Neural cell (in vitro differentiated cells): ENCODE measurements at regions not wholly inside any gene's neighbourhood (a gene's known extent, or its start where the extent isn't known, plus 50 kb on each side); places are given as distances from the start of the nearest gene placed in this dataset.
"Not testable (repeated sequence)": the region's sequence is repeated elsewhere in the genome, so short reads cannot be mapped to it uniquely, and the experiment has no call there.

ENCODE experiments used
- H2AFZ ChIP-seq: fragments of 200-600, 300-800 bp; sonication (generic), shearing (Covaris generic); 2 replicates; pipeline ENCODE4 v1.6.0; 2014; ENCODE audit warnings: low read depth, mild to moderate bottlenecking, antibody characterized with exemption, low read length, moderate library complexity
- H3F3A ChIP-seq: fragments of 200-600 bp; shearing (Covaris generic); 2 replicates; pipeline ENCODE4 v1.6.1; 2016; ENCODE audit warnings: mild to moderate bottlenecking, moderate library complexity, mixed read lengths, antibody characterized with exemption, low read length; ENCODE audit not compliant: insufficient read depth, poor library complexity, severe bottlenecking
- H3K27ac ChIP-seq: fragments of 200-600, 300-800 bp; sonication (generic), shearing (Covaris generic); 2 replicates; pipeline ENCODE4 v1.5.1; 2014; ENCODE audit warnings: mild to moderate bottlenecking, low read length, moderate library complexity
- H3K27me3 ChIP-seq: fragments of 300-800, 200-600 bp; sonication (generic), shearing (Covaris generic); 2 replicates; pipeline ENCODE4 v1.6.0; 2014; ENCODE audit warnings: mild to moderate bottlenecking, low read depth, low read length, moderate library complexity; ENCODE audit not compliant: insufficient read depth
- H3K36me3 ChIP-seq: fragments of 300-800, 200-600 bp; sonication (generic), shearing (Covaris generic); 2 replicates; pipeline ENCODE4 v1.5.1; 2014; ENCODE audit warnings: mild to moderate bottlenecking, antibody characterized with exemption, low read length, moderate library complexity; ENCODE audit not compliant: insufficient read depth
- H3K4me2 ChIP-seq: fragments of 300-800, 200-600 bp; sonication (generic), shearing (Covaris generic); 2 replicates; pipeline ENCODE4 v1.6.0; 2014; ENCODE audit warnings: mild to moderate bottlenecking, low read length
- H3K4me3 ChIP-seq: fragments of 300-800, 200-600 bp; sonication (generic), shearing (Covaris generic); 2 replicates; pipeline ENCODE4 v1.5.1; 2014; ENCODE audit warnings: mild to moderate bottlenecking, low read length, moderate library complexity
- H3K79me2 ChIP-seq: fragments of 200-600 bp; shearing (Covaris generic); replicated peaks from 2 replicates; pipeline ENCODE4 v1.6.0; 2014; ENCODE audit warnings: mild to moderate bottlenecking, low read length, moderate library complexity; ENCODE audit not compliant: insufficient read depth
- H3K9ac ChIP-seq: fragments of 300-800, 200-600 bp; sonication (generic), shearing (Covaris generic); 2 replicates; pipeline ENCODE4 v1.6.1; 2016; ENCODE audit warnings: mild to moderate bottlenecking, low read length, mixed read lengths
- H3K9me2 ChIP-seq: fragments of 200-600 bp; shearing (Covaris generic); 2 replicates; pipeline ENCODE4 v1.6.1; 2016; ENCODE audit warnings: mild to moderate bottlenecking, low read length, mixed read lengths; ENCODE audit not compliant: insufficient read depth
- H3K9me3 ChIP-seq: fragments of 200-600, 300-800 bp; sonication (generic), shearing (Covaris generic); 2 replicates; pipeline ENCODE4 v1.6.1; 2016; ENCODE audit warnings: mild to moderate bottlenecking, mixed run types, low read length, moderate library complexity, mixed read lengths
- H4K20me1 ChIP-seq: fragments of 200-600 bp; shearing (Covaris generic); 2 replicates; pipeline ENCODE4 v1.6.1; 2016; ENCODE audit warnings: mild to moderate bottlenecking, mixed run types; ENCODE audit not compliant: insufficient read depth
- CTCF ChIP-seq: fragments of 450-650 bp; IDR thresholded peaks from 2 replicates; pipeline ENCODE4 v1.5.1; 2014; ENCODE audit warnings: antibody characterized with exemption, mild to moderate bottlenecking, moderate library complexity; ENCODE audit not compliant: poor library complexity, severe bottlenecking
- EP300 ChIP-seq: fragments of 450-650 bp; conservative IDR thresholded peaks from 2 replicates; pipeline ENCODE4 v1.6.1; 2014; ENCODE audit warnings: antibody characterized with exemption, mild to moderate bottlenecking, moderate library complexity; ENCODE audit not compliant: poor library complexity, severe bottlenecking
- EZH2 ChIP-seq: fragments of 200-600, 300-800 bp; shearing (Covaris generic), sonication (generic); IDR thresholded peaks from 2 replicates; pipeline ENCODE4 v1.6.1; 2014; ENCODE audit warnings: antibody characterized with exemption, low read length, borderline replicate concordance, mild to moderate bottlenecking; ENCODE audit not compliant: insufficient read depth, poor library complexity, severe bottlenecking
- MXI1 ChIP-seq: fragments of 450-650 bp; conservative IDR thresholded peaks from 2 replicates; pipeline ENCODE4 v1.6.1; 2014; ENCODE audit warnings: antibody characterized with exemption, mild to moderate bottlenecking; ENCODE audit not compliant: poor library complexity, severe bottlenecking
- POLR2AphosphoS5 ChIP-seq: IDR thresholded peaks from 2 replicates; pipeline ENCODE4 v1.6.1; 2012
- RAD21 ChIP-seq: fragments of 450-650 bp; conservative IDR thresholded peaks from 2 replicates; pipeline ENCODE4 v1.6.1; 2014; ENCODE audit warnings: antibody characterized with exemption, mild to moderate bottlenecking, moderate library complexity
- SMC3 ChIP-seq: fragments of 450-650 bp; conservative IDR thresholded peaks from 2 replicates; pipeline ENCODE4 v1.6.1; 2014; ENCODE audit warnings: antibody characterized with exemption, mild to moderate bottlenecking, moderate library complexity; ENCODE audit not compliant: poor library complexity
- TAF1 ChIP-seq: IDR thresholded peaks from 2 replicates; pipeline ENCODE4 v1.6.1; 2012; ENCODE audit warnings: low read depth
- TF ChIP-seq, protein P1 (sequence below): IDR thresholded peaks from 2 replicates; pipeline ENCODE4 v1.6.1; 2012; ENCODE audit warnings: borderline replicate concordance

- TF ChIP-seq SMC3 (no peak), EP300 (no peak), EZH2 (no peak), TAF1 (no peak), RAD21 (no peak), POLR2AphosphoS5 (no peak), MXI1 (no peak), CTCF (no peak)
- TF ChIP-seq, protein P1, sequence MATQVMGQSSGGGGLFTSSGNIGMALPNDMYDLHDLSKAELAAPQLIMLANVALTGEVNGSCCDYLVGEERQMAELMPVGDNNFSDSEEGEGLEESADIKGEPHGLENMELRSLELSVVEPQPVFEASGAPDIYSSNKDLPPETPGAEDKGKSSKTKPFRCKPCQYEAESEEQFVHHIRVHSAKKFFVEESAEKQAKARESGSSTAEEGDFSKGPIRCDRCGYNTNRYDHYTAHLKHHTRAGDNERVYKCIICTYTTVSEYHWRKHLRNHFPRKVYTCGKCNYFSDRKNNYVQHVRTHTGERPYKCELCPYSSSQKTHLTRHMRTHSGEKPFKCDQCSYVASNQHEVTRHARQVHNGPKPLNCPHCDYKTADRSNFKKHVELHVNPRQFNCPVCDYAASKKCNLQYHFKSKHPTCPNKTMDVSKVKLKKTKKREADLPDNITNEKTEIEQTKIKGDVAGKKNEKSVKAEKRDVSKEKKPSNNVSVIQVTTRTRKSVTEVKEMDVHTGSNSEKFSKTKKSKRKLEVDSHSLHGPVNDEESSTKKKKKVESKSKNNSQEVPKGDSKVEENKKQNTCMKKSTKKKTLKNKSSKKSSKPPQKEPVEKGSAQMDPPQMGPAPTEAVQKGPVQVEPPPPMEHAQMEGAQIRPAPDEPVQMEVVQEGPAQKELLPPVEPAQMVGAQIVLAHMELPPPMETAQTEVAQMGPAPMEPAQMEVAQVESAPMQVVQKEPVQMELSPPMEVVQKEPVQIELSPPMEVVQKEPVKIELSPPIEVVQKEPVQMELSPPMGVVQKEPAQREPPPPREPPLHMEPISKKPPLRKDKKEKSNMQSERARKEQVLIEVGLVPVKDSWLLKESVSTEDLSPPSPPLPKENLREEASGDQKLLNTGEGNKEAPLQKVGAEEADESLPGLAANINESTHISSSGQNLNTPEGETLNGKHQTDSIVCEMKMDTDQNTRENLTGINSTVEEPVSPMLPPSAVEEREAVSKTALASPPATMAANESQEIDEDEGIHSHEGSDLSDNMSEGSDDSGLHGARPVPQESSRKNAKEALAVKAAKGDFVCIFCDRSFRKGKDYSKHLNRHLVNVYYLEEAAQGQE = no peak
- H3F3A ChIP-seq = no peaks in the 10 kb centered on the region
- H3K27me3 ChIP-seq = no peaks in the 10 kb centered on the region
- no peak overlapping the region for H3K4me2 ChIP-seq
- no peaks in the 10 kb centered on the region for H4K20me1 ChIP-seq
- no peaks in the 10 kb centered on the region for H3K9me3 ChIP-seq
- no peaks in the 10 kb centered on the region for H3K36me3 ChIP-seq
- no peak overlapping the region for H3K9ac ChIP-seq
- H3K9me2 ChIP-seq = no peaks in the 10 kb centered on the region
- no peak overlapping the region for H2AFZ ChIP-seq
- no peaks in the 10 kb centered on the region for H3K79me2 ChIP-seq
- H3K4me3 ChIP-seq = no peak overlapping the region
- no peak overlapping the region for H3K27ac ChIP-seq
Measured at GRCh38 chr14:53620317-53620716, 336.3 kb downstream of the BMP4 start.

DNA sequence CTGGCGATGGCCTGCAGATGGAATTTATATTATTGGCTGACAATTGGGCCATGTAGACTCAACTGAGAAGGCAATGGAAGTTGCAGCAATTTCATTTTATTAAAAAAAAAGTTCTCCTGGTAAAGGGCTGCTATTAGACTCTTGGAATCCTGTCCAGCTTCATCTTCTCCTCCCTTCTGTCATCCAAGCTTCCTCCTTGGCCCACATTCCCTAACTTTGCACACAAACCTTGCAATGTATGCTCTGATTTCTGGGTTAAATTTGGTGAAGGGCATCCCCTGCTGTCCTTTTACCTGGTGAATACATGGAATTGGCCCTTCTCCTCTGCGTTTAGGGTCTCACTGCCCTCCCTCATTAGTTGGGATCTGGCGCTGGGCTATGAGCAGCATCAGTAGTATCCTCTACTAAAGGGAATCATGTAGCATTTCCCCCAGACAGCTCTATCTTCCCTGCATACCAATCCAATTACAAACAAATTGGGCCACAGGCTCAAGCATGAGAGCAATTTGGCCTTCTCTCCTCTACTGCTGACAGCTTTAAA lies 336.9 kb downstream of the BMP4 start:
- no peaks in the 10 kb centered on the region for H3K9me3 ChIP-seq
- H3K9ac ChIP-seq = no peak overlapping the region
- H3K27me3 ChIP-seq = no peaks in the 10 kb centered on the region
- no peaks in the 10 kb centered on the region for H3F3A ChIP-seq
- H3K79me2 ChIP-seq = no peaks in the 10 kb centered on the region
- no peak overlapping the region for H3K4me2 ChIP-seq
- no peak for TF ChIP-seq CTCF
- no peak for TF ChIP-seq SMC3
- no peak overlapping the region for H3K27ac ChIP-seq
- no peaks in the 10 kb centered on the region for H4K20me1 ChIP-seq
- no peak overlapping the region for H3K4me3 ChIP-seq
- no peaks in the 10 kb centered on the region for H3K9me2 ChIP-seq
- no peak overlapping the region for H2AFZ ChIP-seq
- H3K36me3 ChIP-seq = no peaks in the 10 kb centered on the region

- H3K9me3 ChIP-seq, H3K4me2 ChIP-seq, H2AFZ ChIP-seq, H3K27me3 ChIP-seq, H3F3A ChIP-seq, H3K9ac ChIP-seq, H3K27ac ChIP-seq, H3K79me2 ChIP-seq, H3K4me3 ChIP-seq, H3K9me2 ChIP-seq, H4K20me1 ChIP-seq, H3K36me3 ChIP-seq: not testable (repeated sequence)
Measured at GRCh38 chr14:53616536-53616935, 340.1 kb downstream of the BMP4 start.
